OCI-LY1 (cell line): ENCODE measurements at regions not wholly inside any gene's neighbourhood (a gene's known extent, or its start where the extent isn't known, plus 50 kb on each side); places are given as distances from the start of the nearest gene placed in this dataset.

Experiments used
- EZH2 ChIP-seq: fragments of 200-600 bp; sonication (generic), shearing (Covaris generic); IDR thresholded peaks from 2 replicates; pipeline ENCODE4 v1.8.0; 2017; ENCODE audit warnings: borderline replicate concordance, mixed run types, mild to moderate bottlenecking, antibody characterized with exemption, low read length, moderate library complexity, mixed read lengths
- TF ChIP-seq, protein P1 (sequence below): fragments of 200-600 bp; sonication (generic), shearing (Covaris generic); IDR thresholded peaks from 2 replicates; pipeline ENCODE4 v1.5.1; 2017; ENCODE audit warnings: mild to moderate bottlenecking, antibody characterized with exemption, low read length, moderate library complexity, mixed read lengths

DNA sequence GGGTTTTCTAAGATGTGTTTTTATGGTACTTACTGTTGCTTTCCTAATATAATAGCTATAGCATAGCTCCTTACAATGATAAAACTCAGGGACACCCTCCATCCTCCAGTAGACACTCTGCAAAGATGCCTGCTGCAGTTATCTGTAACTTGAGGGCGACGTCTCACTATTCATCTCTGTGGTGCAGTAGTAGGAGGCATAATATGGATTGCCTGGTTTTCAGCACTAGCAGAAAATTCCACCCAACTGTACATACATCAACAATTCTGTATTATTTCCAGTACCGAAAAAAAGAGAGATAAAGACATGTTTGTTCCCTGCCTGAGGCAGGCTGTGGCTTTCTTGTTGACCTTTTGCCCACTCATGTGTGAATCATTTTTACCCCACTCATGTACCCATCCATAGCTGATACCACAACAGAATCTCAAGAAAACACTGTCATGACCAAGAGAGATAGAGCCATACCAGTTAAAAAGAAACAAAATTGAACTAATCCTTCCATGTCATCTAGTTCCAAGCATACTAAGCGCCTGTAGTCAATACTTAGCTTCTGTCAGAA, 220.1 kb downstream of the RAB28 start:
- TF ChIP-seq, protein P1, sequence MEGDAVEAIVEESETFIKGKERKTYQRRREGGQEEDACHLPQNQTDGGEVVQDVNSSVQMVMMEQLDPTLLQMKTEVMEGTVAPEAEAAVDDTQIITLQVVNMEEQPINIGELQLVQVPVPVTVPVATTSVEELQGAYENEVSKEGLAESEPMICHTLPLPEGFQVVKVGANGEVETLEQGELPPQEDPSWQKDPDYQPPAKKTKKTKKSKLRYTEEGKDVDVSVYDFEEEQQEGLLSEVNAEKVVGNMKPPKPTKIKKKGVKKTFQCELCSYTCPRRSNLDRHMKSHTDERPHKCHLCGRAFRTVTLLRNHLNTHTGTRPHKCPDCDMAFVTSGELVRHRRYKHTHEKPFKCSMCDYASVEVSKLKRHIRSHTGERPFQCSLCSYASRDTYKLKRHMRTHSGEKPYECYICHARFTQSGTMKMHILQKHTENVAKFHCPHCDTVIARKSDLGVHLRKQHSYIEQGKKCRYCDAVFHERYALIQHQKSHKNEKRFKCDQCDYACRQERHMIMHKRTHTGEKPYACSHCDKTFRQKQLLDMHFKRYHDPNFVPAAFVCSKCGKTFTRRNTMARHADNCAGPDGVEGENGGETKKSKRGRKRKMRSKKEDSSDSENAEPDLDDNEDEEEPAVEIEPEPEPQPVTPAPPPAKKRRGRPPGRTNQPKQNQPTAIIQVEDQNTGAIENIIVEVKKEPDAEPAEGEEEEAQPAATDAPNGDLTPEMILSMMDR = no peak
- no peak for TF ChIP-seq EZH2
